NCI-H446 treated with DMSO at 0.1 percent for 48 hours (cell line): ENCODE measurements at regions not wholly inside any gene's neighbourhood (a gene's known extent, or its start where the extent isn't known, plus 50 kb on each side); places are given as distances from the start of the nearest gene placed in this dataset.

ENCODE experiments used
- DNase-seq: peaks from one replicate; lab custom pipeline; 2025; lab: John Stamatoyannopoulos, UW

DNA sequence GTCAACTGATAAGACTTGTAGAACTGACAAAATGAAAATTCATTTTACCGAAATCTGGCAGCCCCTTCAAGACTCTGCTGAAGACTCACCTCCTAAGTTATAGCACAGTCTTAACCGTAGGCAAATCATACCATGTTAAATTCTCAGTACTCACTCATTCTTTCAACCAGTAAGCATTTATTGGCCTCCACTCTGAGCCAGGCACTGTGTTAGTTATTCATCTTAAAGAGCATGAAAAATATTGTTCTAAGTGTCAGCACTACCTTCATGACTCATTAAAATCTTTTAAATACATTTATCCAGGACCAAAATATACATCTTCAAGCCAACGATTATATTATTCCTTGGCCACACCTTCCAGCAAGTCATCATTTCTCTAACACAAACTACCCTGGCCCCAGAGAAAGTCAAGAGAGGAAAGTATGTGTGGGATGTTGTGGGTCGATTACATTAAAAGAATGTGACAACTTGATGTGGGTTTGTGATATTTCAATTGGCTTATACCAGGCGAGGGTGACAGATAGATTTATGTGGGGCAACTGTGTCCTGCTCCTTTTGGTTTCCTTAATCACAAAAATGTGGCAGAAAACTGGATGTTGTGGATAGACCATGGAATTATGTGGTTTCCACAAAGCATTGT, 55.0 kb downstream of the TMEM30B start:
- DNase-seq = no peak

DNA sequence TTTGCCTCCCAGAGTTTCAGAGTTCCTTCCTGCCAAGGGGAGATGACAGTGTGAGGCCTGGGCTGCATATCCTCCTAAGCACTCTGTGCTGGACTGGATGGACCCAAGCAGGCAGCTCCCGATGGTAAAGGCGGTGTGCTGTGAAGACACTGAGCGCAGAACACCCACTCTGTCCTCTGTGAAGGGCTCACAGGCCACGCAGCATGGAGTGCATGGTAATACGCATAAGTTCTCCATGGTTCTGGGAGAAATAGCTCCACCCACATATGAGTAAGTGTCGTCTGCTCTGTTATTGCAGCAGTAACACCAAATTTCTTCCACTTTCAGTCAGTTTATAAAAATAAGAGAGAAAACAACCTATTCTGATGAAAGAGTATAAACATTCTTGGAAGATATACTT, 55.8 kb downstream of the TMEM30B start:
- DNase-seq = no peak

- DNase-seq = no peak
These were observed 57.6 kb downstream of the TMEM30B start for GRCh38 chr14:61223552-61223951.

- DNase-seq = no peak
These were observed 58.8 kb downstream of the TMEM30B start for GRCh38 chr14:61222388-61222787.

GRCh38 chr14:61221906-61222305, 59.2 kb downstream of the TMEM30B start:
- DNase-seq = no peak

DNA sequence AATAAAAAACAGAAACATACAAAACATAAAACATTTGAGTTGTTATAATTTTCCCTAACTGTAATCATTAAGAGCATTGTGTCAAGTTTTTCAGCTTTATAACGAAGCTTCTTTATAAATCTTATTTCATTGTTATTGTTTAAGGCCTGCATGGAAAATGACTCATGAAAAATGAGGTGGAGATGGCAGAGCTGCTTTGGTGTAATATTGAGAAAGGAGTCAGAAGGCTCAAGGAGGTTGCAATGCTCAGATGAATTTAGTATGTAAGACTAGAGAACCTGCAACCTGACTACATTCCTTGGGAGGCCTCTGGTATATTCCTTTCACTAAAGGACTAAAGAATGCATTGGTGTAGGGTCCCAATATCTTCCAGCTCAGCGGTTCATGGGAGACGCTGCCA, 61.5 kb downstream of the TMEM30B start:
- DNase-seq = no peak

- DNase-seq = no peak
These were observed 61.9 kb downstream of the TMEM30B start for GRCh38 chr14:61219256-61219655.

DNA sequence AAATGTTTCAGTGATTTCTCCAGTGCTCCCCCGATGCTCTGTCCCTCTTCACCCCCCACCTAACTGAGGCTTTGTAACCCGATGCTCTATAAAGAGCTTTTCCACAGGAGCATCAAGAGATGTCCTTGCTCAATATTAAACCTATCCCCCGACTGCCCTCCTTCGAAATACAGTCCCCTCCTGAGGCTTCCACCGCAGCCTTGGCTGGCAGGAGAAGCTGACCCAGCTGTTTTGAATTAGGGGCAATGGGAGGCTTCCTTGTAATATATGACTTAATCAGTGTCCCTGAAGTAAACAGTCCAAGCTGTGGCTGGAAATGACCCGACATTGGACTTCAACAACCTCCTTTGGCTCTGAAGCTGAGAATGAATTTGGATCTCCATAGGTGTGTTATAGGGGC, 62.4 kb downstream of the TMEM30B start:
- no peak for DNase-seq

- no peak for DNase-seq
These were observed 63.0 kb downstream of the TMEM30B start for GRCh38 chr14:61218157-61218556.

- no peak for DNase-seq
These were observed 63.6 kb downstream of the TMEM30B start for GRCh38 chr14:61217516-61217915.

DNA sequence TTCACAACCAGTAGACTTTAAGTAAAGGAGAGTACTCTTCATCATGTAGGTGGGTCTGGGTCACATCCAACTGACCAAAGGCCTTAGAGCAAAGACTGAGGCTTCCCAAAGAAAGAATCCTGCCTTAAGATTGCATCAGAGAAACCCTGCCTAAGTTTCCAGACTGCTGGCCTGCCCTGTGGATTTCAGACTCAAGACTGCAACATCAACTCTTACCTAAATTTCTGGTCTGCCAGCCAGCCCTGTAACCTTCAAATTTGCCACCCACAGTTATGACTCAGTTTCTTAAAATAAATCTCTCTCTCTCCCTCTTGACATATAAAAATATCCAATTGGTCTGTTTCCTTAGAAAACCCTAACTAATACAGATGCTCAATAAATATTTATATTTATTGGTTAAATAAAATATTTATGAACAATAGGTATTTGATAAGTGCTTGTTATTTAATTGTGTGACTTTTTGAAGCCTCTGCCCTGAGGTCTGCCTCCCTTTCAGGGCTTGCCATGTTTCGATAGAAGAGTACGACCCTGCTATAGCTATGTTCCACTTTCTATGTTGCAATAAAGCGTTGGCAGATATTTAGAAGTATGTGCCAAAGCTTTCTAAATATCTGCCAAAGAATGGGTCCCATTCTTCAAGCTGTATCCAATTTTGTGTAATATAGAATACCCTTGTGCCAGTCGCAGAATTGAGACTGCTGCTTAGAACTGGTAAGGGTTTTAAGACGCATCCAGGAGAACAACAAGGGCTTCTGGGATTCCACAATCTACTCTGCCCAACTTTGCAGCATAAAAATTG, 65.7 kb downstream of the TMEM30B start:
- DNase-seq = no peak

DNA sequence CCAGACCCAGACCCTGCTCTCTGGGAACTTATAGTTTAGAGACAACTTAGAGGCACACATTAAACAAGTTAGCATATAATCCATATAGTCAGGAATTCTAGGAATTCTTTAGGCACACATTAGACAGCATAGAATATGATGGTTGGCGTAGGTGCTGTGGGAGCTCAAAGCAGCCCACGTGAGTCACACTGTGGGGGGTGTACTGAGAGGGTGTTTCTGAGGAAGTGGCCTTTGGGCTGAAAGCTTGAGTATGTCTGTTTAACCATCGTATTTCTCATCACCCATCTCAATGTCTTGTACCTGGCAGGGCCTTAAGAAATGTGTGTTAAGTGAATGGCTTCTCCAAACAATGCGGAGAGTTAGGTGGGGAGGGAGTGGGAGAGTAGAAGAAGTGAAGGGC, 67.2 kb downstream of the TMEM30B start:
- DNase-seq = no peak

DNA sequence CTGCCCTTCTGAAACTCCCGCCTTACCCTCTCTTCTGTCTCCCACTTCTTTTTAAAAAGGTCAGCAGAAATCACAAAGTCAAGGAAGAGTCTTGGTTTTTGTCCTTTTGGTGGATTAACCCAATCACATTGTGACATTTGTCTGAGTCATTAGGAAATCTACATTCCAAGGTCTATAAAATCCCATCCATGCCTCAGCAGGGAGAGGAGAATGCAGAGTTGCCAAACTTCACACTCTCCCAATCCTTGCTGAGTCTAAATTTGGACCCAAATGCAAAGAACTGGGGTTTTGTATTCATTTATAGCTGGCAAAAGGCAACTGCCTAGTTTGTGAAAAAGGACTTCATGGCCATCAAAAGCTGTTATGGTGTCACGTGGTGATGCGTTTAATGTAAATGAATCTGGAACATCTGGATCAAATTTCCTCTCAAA, 67.9 kb downstream of the TMEM30B start:
- DNase-seq = no peak

GRCh38 chr14:61212546-61212945, 68.6 kb downstream of the TMEM30B start:
- no peak for DNase-seq

- no peak for DNase-seq
These were observed 69.5 kb downstream of the TMEM30B start for GRCh38 chr14:61211476-61212255.

DNA sequence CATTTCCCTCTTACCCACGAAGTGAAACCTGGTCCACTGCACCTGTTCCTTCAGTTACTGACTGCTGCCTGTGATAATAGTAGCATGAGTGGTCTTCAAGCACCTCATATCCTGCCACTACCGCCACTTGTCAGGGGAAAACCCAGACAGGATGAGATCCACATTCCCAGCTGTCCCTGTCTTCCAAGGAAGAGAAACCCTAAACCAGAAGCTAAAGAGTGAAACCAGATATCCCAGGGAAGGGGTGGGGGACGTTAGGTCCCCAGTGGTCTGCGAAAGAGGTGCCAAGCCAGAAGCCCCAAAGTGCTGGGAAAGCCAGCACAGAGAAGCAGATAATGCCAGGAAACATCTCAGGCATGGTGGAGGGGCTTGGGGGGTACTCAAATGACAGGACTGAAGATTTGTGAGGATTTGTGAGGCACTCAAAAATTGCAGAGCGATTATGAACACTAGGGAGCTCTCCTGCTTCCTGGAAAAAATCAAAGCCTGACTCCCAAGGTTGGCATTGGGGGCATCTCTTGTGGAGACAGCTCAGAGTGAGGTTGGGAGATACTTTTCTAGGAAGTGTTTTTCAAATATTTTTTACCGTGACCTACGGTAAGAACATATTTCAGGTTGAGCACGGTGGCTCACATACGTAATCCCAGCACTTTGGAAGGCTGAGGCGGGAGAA, 77.9 kb downstream of the TMEM30B start:
- DNase-seq = no peak

DNA sequence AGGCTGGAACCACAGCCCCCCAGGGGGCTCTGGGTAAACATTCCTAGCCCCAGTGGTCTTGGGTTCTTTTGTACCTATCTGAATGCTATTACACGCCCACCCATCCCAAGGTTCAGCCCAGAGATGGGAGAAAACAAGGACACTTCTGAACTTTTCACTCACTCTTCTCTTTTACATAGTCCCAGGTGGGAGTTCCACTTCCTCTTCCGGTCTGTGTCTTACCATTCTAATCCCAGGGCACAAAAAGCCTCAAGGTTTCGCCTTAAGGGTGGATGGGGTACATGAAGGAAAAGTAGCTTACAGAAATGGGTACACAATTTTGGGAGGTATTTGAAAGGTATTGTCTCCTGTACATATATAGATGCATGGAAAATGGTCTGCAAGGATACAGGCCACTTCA, 79.0 kb downstream of the TMEM30B start:
- DNase-seq = no peak

DNA sequence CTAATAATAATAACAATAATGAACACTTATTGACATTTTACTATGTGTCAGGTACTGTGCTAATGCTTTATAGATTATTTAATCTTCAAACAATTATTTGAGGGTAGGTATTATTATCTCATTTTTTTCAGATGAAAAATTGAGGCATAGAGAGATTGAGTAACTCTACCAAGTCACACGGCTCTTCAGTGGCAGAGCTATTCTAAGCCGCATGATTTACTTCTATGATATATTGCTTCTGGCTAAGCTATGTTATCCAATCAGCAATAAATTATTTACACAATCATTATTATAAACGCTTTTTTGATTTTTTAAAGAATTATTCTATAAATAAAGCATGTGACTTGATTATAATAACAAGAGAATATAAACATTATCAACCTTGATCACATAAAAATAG, 80.0 kb downstream of the TMEM30B start:
- DNase-seq = no peak

- no peak for DNase-seq
These were observed 83.7 kb downstream of the TMEM30B start for GRCh38 chr14:61197416-61197815.

- DNase-seq = no peak
These were observed 84.3 kb downstream of the TMEM30B start for GRCh38 chr14:61196792-61197191.

GRCh38 chr14:61196034-61196433, 85.1 kb downstream of the TMEM30B start:
- DNase-seq = no peak

- no peak for DNase-seq
These were observed 87.7 kb downstream of the TMEM30B start for GRCh38 chr14:61193476-61193875.
